Progenitor cell of endocrine pancreas (in vitro differentiated cells): ENCODE measurements at regions not wholly inside any gene's neighbourhood (a gene's known extent, or its start where the extent isn't known, plus 50 kb on each side); places are given as distances from the start of the nearest gene placed in this dataset.

ENCODE experiments used
- DNase-seq: peaks from one replicate; pipeline ENCODE4 v3.0.0; 2021; ENCODE audit warnings: low spot score; ENCODE audit not compliant: unreplicated experiment
- H3K27ac Mint-ChIP-seq: 2 replicates; pipeline ENCODE4 v1.8.0; 2021; ENCODE audit warnings: mild to moderate bottlenecking, moderate library complexity, mixed read lengths
- H3K27me3 Mint-ChIP-seq: 2 replicates; pipeline ENCODE4 v1.8.0; 2021; ENCODE audit warnings: mixed read lengths
- H3K36me3 Mint-ChIP-seq: 2 replicates; pipeline ENCODE4 v1.8.0; 2022; ENCODE audit warnings: mixed read lengths; ENCODE audit not compliant: insufficient read depth
- H3K4me1 Mint-ChIP-seq: 2 replicates; pipeline ENCODE4 v1.8.0; 2021; ENCODE audit warnings: low read depth, mixed read lengths
- H3K4me3 Mint-ChIP-seq: 2 replicates; pipeline ENCODE4 v1.8.0; 2021; ENCODE audit warnings: low read depth, mild to moderate bottlenecking, moderate library complexity, mixed read lengths
- H3K9me3 Mint-ChIP-seq: 2 replicates; pipeline ENCODE4 v1.8.0; 2021; ENCODE audit warnings: low read depth, mixed read lengths
- TF ChIP-seq, protein P1 (sequence below): fragments of 200-600 bp; sonication (generic); IDR thresholded peaks from one replicate; pipeline ENCODE4 v1.5.0; 2021; ENCODE audit warnings: antibody characterized with exemption, mild to moderate bottlenecking; ENCODE audit not compliant: unreplicated experiment

DNA sequence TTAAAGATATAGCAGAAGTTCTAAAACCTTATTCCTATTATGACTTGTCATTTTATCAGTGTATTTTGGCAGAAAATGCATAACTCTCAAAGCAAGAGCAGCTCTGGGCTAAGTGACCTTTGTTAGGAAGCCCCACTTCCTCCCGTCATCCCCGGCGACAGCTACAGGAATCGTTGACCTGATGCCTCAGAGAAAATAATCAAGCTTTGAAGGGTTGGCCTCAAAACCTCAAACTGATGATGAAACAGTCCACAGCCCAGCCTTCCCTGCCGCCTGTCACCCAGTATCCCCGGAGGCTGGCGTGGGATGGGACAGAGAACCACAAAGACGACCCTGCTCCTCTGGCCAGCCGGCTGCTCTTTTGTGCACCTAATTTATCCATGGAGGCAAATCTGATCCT lies 65.3 kb downstream of the KCNF1 start:
- H3K9me3 Mint-ChIP-seq, result no peaks in the 10 kb centered on the region
- no peaks in the 10 kb centered on the region for H3K36me3 Mint-ChIP-seq
- no peak for DNase-seq
- no peaks in the 10 kb centered on the region for H3K4me1 Mint-ChIP-seq
- TF ChIP-seq, protein P1, sequence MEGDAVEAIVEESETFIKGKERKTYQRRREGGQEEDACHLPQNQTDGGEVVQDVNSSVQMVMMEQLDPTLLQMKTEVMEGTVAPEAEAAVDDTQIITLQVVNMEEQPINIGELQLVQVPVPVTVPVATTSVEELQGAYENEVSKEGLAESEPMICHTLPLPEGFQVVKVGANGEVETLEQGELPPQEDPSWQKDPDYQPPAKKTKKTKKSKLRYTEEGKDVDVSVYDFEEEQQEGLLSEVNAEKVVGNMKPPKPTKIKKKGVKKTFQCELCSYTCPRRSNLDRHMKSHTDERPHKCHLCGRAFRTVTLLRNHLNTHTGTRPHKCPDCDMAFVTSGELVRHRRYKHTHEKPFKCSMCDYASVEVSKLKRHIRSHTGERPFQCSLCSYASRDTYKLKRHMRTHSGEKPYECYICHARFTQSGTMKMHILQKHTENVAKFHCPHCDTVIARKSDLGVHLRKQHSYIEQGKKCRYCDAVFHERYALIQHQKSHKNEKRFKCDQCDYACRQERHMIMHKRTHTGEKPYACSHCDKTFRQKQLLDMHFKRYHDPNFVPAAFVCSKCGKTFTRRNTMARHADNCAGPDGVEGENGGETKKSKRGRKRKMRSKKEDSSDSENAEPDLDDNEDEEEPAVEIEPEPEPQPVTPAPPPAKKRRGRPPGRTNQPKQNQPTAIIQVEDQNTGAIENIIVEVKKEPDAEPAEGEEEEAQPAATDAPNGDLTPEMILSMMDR, result no peak
- H3K27me3 Mint-ChIP-seq, result peaks cover 31% of the 10 kb centered on the region
- no peak overlapping the region for H3K4me3 Mint-ChIP-seq
- no peak overlapping the region for H3K27ac Mint-ChIP-seq

DNA sequence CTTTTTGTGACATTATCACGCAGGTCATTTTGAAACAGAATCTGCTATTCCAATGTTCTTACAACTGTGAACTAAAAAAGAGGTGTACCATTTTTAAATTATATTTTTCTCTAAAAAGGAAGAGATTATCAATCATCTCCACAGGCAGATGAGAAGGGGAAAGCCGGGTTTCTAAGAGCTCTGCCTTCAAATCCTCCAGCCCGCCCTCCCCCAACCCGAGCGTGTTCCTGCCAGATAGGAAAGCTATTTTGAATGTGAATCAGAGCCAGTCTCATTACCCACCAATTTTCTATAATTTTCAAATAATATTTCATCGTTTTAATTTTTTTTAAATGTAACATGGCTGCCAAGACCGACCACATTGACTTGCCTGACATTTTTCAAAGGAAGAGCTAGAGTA lies 65.9 kb downstream of the KCNF1 start:
- no peak overlapping the region for H3K4me3 Mint-ChIP-seq

DNA sequence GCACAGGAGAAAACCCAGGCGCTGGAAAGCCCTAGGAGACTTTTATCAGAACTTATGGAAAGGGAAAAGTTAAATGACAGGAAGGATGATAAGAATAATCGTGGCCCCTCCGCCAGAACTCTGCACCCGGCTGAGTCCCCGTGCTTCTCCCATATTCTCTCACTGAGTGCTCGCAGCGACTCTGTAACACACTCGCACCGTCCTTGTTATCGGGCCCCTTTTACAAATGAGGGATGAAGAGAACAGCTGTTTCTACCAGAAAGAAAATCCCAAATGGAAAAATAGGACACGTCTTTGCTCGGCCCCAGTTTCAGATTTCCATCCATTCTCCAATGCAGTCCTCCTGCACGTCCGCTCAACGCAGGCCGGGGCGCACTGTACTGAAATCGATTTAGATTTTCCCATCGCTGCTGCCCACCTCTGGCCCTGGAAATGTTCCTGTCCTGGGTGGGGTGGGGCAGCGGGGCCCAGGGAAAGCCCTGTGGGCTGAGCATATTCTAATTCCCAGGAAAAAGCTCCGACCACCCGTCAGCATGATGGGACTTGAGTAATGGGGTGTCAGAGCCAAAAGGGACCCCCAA lies 66.4 kb downstream of the KCNF1 start:
- no peaks in the 10 kb centered on the region for H3K9me3 Mint-ChIP-seq

More for the DNA sequence above, 65.9 kb downstream of the KCNF1 start:
- Mint-ChIP-seq H3K27me3 (peaks cover 25% of the 10 kb centered on the region), H3K27ac (no peak overlapping the region), H3K9me3 (no peaks in the 10 kb centered on the region), H3K4me1 (no peaks in the 10 kb centered on the region), H3K36me3 (no peaks in the 10 kb centered on the region)
- DNase-seq, result no peak
- TF ChIP-seq, protein P1, result no peak

DNA sequence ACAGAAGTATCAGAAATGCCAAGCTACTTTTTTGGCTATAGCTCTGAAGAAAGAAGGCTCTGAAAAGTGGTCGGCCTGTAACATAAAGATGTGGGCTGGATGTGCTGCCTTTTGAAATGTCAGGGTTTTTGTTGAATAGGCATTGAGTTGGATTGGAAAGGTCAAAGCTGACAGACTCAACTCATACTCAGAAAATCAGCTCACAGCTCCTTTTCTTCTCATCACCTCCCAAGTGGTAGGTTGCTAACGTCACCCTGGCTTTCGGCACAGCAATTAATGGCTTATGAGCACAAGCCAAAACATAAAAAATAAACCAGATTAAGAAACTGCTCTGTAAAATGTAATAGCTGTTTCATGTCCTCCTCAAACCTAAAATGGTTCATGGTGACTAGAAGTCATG lies 68.3 kb downstream of the KCNF1 start:
- DNase-seq, result no peak
- no peak overlapping the region for H3K4me3 Mint-ChIP-seq
- TF ChIP-seq, protein P1, result no peak

More for the DNA sequence above, 66.4 kb downstream of the KCNF1 start:
- H3K4me1 Mint-ChIP-seq, result no peaks in the 10 kb centered on the region
- H3K36me3 Mint-ChIP-seq, result no peaks in the 10 kb centered on the region
- no peak overlapping the region for H3K27ac Mint-ChIP-seq
- no peak for DNase-seq
- TF ChIP-seq, protein P1, result no peak
- no peak overlapping the region for H3K4me3 Mint-ChIP-seq
- peaks cover 21% of the 10 kb centered on the region for H3K27me3 Mint-ChIP-seq

DNA sequence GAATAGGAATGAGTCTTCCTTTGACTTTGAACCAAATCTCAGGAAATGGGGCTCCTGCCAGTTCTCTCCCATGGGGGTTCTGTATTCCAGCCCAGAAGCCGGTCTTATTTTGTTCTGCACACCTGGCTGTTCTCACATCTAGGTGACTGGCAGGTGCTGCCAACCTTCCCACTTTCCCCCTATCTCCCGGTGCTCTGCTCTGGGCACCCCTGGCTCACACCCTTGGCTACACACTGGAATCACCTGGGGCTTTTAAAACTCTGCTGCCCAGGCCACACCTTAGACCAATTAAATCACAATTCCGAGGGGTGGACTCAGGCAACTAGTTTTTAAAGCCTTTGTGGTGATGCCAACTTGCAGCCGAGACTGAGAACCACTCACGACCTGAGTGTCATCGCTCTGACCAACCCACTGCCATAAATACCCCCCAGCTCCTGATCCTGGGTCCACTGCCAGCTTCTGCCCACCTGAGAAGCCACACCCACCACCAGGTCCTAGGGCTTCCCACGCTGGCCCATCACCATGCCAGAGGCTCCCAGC lies 69.2 kb downstream of the KCNF1 start:
- no peaks in the 10 kb centered on the region for H3K36me3 Mint-ChIP-seq
- H3K9me3 Mint-ChIP-seq, result no peaks in the 10 kb centered on the region
- TF ChIP-seq, protein P1, result no peak
- peaks cover 14% of the 10 kb centered on the region for H3K27me3 Mint-ChIP-seq
- H3K27ac Mint-ChIP-seq, result no peak overlapping the region
- H3K4me3 Mint-ChIP-seq, result no peak overlapping the region
- H3K4me1 Mint-ChIP-seq, result no peaks in the 10 kb centered on the region
- no peak for DNase-seq

More for the DNA sequence above, 68.3 kb downstream of the KCNF1 start:
- H3K9me3 Mint-ChIP-seq, result no peaks in the 10 kb centered on the region
- H3K27me3 Mint-ChIP-seq, result peaks cover 14% of the 10 kb centered on the region
- no peak overlapping the region for H3K27ac Mint-ChIP-seq
- H3K36me3 Mint-ChIP-seq, result no peaks in the 10 kb centered on the region
- no peaks in the 10 kb centered on the region for H3K4me1 Mint-ChIP-seq
